Neural cell (in vitro differentiated cells): ENCODE measurements at regions not wholly inside any gene's neighbourhood (a gene's known extent, or its start where the extent isn't known, plus 50 kb on each side); places are given as distances from the start of the nearest gene placed in this dataset.

ENCODE experiments used
- H2AFZ ChIP-seq: fragments of 200-600, 300-800 bp; sonication (generic), shearing (Covaris generic); 2 replicates; pipeline ENCODE4 v1.6.0; 2014; ENCODE audit warnings: low read depth, mild to moderate bottlenecking, antibody characterized with exemption, low read length, moderate library complexity
- H3F3A ChIP-seq: fragments of 200-600 bp; shearing (Covaris generic); 2 replicates; pipeline ENCODE4 v1.6.1; 2016; ENCODE audit warnings: mild to moderate bottlenecking, moderate library complexity, mixed read lengths, antibody characterized with exemption, low read length; ENCODE audit not compliant: insufficient read depth, poor library complexity, severe bottlenecking
- H3K27ac ChIP-seq: fragments of 200-600, 300-800 bp; sonication (generic), shearing (Covaris generic); 2 replicates; pipeline ENCODE4 v1.5.1; 2014; ENCODE audit warnings: mild to moderate bottlenecking, low read length, moderate library complexity
- H3K27me3 ChIP-seq: fragments of 300-800, 200-600 bp; sonication (generic), shearing (Covaris generic); 2 replicates; pipeline ENCODE4 v1.6.0; 2014; ENCODE audit warnings: mild to moderate bottlenecking, low read depth, low read length, moderate library complexity; ENCODE audit not compliant: insufficient read depth
- H3K36me3 ChIP-seq: fragments of 300-800, 200-600 bp; sonication (generic), shearing (Covaris generic); 2 replicates; pipeline ENCODE4 v1.5.1; 2014; ENCODE audit warnings: mild to moderate bottlenecking, antibody characterized with exemption, low read length, moderate library complexity; ENCODE audit not compliant: insufficient read depth
- H3K4me2 ChIP-seq: fragments of 300-800, 200-600 bp; sonication (generic), shearing (Covaris generic); 2 replicates; pipeline ENCODE4 v1.6.0; 2014; ENCODE audit warnings: mild to moderate bottlenecking, low read length
- H3K4me3 ChIP-seq: fragments of 300-800, 200-600 bp; sonication (generic), shearing (Covaris generic); 2 replicates; pipeline ENCODE4 v1.5.1; 2014; ENCODE audit warnings: mild to moderate bottlenecking, low read length, moderate library complexity
- H3K79me2 ChIP-seq: fragments of 200-600 bp; shearing (Covaris generic); replicated peaks from 2 replicates; pipeline ENCODE4 v1.6.0; 2014; ENCODE audit warnings: mild to moderate bottlenecking, low read length, moderate library complexity; ENCODE audit not compliant: insufficient read depth
- H3K9ac ChIP-seq: fragments of 300-800, 200-600 bp; sonication (generic), shearing (Covaris generic); 2 replicates; pipeline ENCODE4 v1.6.1; 2016; ENCODE audit warnings: mild to moderate bottlenecking, low read length, mixed read lengths
- H3K9me2 ChIP-seq: fragments of 200-600 bp; shearing (Covaris generic); 2 replicates; pipeline ENCODE4 v1.6.1; 2016; ENCODE audit warnings: mild to moderate bottlenecking, low read length, mixed read lengths; ENCODE audit not compliant: insufficient read depth
- H3K9me3 ChIP-seq: fragments of 200-600, 300-800 bp; sonication (generic), shearing (Covaris generic); 2 replicates; pipeline ENCODE4 v1.6.1; 2016; ENCODE audit warnings: mild to moderate bottlenecking, mixed run types, low read length, moderate library complexity, mixed read lengths
- H4K20me1 ChIP-seq: fragments of 200-600 bp; shearing (Covaris generic); 2 replicates; pipeline ENCODE4 v1.6.1; 2016; ENCODE audit warnings: mild to moderate bottlenecking, mixed run types; ENCODE audit not compliant: insufficient read depth
- EP300 ChIP-seq: fragments of 450-650 bp; conservative IDR thresholded peaks from 2 replicates; pipeline ENCODE4 v1.6.1; 2014; ENCODE audit warnings: antibody characterized with exemption, mild to moderate bottlenecking, moderate library complexity; ENCODE audit not compliant: poor library complexity, severe bottlenecking
- EZH2 ChIP-seq: fragments of 200-600, 300-800 bp; shearing (Covaris generic), sonication (generic); IDR thresholded peaks from 2 replicates; pipeline ENCODE4 v1.6.1; 2014; ENCODE audit warnings: antibody characterized with exemption, low read length, borderline replicate concordance, mild to moderate bottlenecking; ENCODE audit not compliant: insufficient read depth, poor library complexity, severe bottlenecking
- MXI1 ChIP-seq: fragments of 450-650 bp; conservative IDR thresholded peaks from 2 replicates; pipeline ENCODE4 v1.6.1; 2014; ENCODE audit warnings: antibody characterized with exemption, mild to moderate bottlenecking; ENCODE audit not compliant: poor library complexity, severe bottlenecking
- POLR2AphosphoS5 ChIP-seq: IDR thresholded peaks from 2 replicates; pipeline ENCODE4 v1.6.1; 2012
- RAD21 ChIP-seq: fragments of 450-650 bp; conservative IDR thresholded peaks from 2 replicates; pipeline ENCODE4 v1.6.1; 2014; ENCODE audit warnings: antibody characterized with exemption, mild to moderate bottlenecking, moderate library complexity
- REST ChIP-seq: IDR thresholded peaks from 2 replicates; pipeline ENCODE4 v1.6.1; 2012; ENCODE audit warnings: borderline replicate concordance
- SMC3 ChIP-seq: fragments of 450-650 bp; conservative IDR thresholded peaks from 2 replicates; pipeline ENCODE4 v1.6.1; 2014; ENCODE audit warnings: antibody characterized with exemption, mild to moderate bottlenecking, moderate library complexity; ENCODE audit not compliant: poor library complexity
- TAF1 ChIP-seq: IDR thresholded peaks from 2 replicates; pipeline ENCODE4 v1.6.1; 2012; ENCODE audit warnings: low read depth
- TF ChIP-seq, protein P1 (sequence below): fragments of 450-650 bp; IDR thresholded peaks from 2 replicates; pipeline ENCODE4 v1.5.1; 2014; ENCODE audit warnings: antibody characterized with exemption, mild to moderate bottlenecking, moderate library complexity; ENCODE audit not compliant: poor library complexity, severe bottlenecking

DNA sequence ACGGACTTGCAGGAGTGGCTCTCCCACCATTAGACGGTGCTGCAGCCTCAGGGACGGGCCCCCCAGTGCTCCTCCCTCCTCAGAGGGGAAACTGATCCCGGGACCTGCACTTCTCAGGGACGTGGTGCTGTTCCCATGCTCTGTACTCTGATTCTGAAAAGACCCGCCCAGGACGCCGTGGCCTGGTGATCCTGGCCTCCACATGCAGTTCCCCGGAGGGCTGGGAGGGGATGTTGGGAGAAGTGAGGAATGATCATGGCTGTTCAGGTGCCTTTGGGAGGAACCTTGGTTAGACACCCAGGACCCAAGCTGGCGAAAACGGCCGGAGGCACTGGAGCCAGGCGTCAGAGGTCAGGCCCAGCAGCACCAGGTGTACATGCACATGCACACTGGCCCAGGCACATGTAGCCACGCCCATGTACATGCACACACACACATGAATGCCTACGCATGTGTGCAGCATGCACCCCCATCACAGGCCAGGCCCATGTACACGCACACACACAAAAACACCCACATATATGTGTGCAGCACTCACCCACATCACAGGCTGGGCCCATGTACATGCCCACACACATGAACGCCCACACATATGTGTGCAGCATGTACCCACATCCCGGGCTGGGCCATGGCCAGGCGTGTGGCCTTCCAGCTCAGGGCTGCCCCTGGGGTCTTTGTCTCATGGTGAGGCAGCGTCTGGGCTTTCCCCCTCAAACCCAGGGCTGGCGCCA is 52.6 kb upstream of the DACT2 start:
- Histone ChIP-seq H3K9me2 (no peaks in the 10 kb centered on the region), H3K9me3 (no peaks in the 10 kb centered on the region), H3K4me2 (no peak overlapping the region), H4K20me1 (no peaks in the 10 kb centered on the region), H3K27me3 (no peaks in the 10 kb centered on the region), H3K36me3 (no peaks in the 10 kb centered on the region), H3K4me3 (no peak overlapping the region), H3K27ac (no peak overlapping the region), H3F3A (no peaks in the 10 kb centered on the region), H2AFZ (no peak overlapping the region), H3K9ac (no peak overlapping the region), H3K79me2 (no peaks in the 10 kb centered on the region)
- TF ChIP-seq TAF1: no peak
- TF ChIP-seq EZH2: no peak
- TF ChIP-seq REST: no peak
- TF ChIP-seq POLR2AphosphoS5: no peak

GRCh38 chr6:168372889-168373288 is 53.3 kb upstream of the DACT2 start:
- Histone ChIP-seq H3K9me3 (no peaks in the 10 kb centered on the region), H3K27me3 (no peaks in the 10 kb centered on the region), H3K36me3 (no peaks in the 10 kb centered on the region), H3K79me2 (no peaks in the 10 kb centered on the region), H3K9me2 (no peaks in the 10 kb centered on the region), H3F3A (no peaks in the 10 kb centered on the region), H2AFZ (no peak overlapping the region), H3K9ac (no peak overlapping the region), H3K4me3 (no peak overlapping the region), H4K20me1 (no peaks in the 10 kb centered on the region), H3K27ac (no peak overlapping the region), H3K4me2 (no peak overlapping the region)
- TF ChIP-seq, protein P1, sequence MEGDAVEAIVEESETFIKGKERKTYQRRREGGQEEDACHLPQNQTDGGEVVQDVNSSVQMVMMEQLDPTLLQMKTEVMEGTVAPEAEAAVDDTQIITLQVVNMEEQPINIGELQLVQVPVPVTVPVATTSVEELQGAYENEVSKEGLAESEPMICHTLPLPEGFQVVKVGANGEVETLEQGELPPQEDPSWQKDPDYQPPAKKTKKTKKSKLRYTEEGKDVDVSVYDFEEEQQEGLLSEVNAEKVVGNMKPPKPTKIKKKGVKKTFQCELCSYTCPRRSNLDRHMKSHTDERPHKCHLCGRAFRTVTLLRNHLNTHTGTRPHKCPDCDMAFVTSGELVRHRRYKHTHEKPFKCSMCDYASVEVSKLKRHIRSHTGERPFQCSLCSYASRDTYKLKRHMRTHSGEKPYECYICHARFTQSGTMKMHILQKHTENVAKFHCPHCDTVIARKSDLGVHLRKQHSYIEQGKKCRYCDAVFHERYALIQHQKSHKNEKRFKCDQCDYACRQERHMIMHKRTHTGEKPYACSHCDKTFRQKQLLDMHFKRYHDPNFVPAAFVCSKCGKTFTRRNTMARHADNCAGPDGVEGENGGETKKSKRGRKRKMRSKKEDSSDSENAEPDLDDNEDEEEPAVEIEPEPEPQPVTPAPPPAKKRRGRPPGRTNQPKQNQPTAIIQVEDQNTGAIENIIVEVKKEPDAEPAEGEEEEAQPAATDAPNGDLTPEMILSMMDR: no peak
- no peak for TF ChIP-seq EP300

GRCh38 chr6:168373389-168373788 is 53.8 kb upstream of the DACT2 start:
- Histone ChIP-seq H3K4me3 (no peak overlapping the region), H3K27ac (no peak overlapping the region), H3K4me2 (no peak overlapping the region), H3F3A (no peaks in the 10 kb centered on the region), H3K9me3 (no peaks in the 10 kb centered on the region), H3K9me2 (no peaks in the 10 kb centered on the region), H3K79me2 (no peaks in the 10 kb centered on the region), H2AFZ (no peak overlapping the region), H3K36me3 (no peaks in the 10 kb centered on the region), H3K9ac (no peak overlapping the region), H4K20me1 (no peaks in the 10 kb centered on the region), H3K27me3 (no peaks in the 10 kb centered on the region)
- TF ChIP-seq SMC3 (no peak), POLR2AphosphoS5 (no peak), TAF1 (no peak), EP300 (no peak), EZH2 (no peak), REST (no peak), RAD21 (no peak), MXI1 (no peak)
- TF ChIP-seq, protein P1: no peak
